KBM-7 (cell line): ENCODE measurements at regions not wholly inside any gene's neighbourhood (a gene's known extent, or its start where the extent isn't known, plus 50 kb on each side); places are given as distances from the start of the nearest gene placed in this dataset.

Experiments used
- DNase-seq: peaks from one replicate; pipeline ENCODE4 v3.0.0-alpha.2; 2015
- in situ Hi-C: fragments of 300-500 bp; cut with MboI; formaldehyde crosslinking; loops from 2 replicates; pipeline ENCODE4 v1.14.3; 2020; ENCODE audit warnings: low sequenced_read_pairs, low pct_unique_long_range_greater_than_20kb, mixed read lengths

DNA sequence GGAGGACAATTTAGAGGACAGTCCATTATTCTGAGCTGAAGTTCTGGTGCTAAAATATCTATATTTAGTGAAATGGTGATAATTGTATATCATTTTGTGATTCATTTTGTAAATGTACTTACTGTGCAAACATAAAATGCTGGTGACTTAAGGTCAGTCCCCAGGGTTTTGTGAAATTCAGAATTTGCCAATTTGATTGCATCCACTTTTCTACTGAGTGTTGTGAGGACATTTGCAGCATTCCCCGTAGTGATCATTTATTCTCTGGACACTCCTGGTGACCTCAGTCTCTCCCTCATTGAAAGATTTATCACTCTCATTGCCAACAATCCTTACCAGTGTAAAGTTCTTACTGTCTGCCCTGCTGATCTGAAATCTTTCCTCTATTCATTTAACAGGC lies 98.2 kb downstream of the SOCS6 start:
- in situ Hi-C loops = no loop called here
- DNase-seq = no peak

DNA sequence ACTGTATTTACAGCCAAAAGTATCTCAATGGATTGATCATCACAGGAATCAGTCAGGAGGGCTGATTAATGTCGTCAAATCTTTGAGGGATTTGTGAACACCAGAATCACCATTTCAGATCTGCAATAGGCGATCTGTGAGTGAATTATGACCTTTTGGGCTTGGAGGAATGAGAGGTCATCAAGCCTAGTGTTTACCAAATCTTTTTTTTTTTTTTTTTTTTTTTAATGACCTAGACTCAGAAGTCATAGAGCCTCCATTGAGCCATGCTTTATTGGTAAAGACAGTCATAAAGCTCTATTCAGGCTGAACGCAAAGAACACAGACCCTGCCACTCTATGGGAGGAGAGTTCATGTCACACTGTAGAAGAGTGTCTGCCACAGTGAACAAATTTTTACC lies 97.7 kb downstream of the SOCS6 start:
- DNase-seq = no peak
- in situ Hi-C loops = no loop called here

DNA sequence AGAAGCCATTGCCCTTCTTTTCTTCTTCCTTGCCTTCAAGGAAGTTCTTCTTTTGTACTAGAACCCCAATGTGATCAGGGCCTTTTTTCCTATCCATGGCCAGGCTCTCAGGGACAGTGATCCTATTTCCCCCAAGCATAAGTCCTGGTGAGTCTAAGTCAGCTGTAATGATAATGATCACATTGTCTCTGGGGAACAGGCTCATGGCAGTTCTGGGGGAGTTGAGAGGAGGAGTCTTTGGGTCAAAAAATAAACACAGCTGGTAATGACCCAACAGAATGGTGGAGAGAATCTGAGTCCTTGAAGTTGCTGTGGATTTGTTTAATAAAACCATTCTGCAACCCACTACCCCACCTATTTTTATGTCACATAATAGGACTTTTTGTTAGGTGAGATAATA lies 96.6 kb downstream of the SOCS6 start:
- DNase-seq = no peak
- in situ Hi-C loops = no loop called here

DNA sequence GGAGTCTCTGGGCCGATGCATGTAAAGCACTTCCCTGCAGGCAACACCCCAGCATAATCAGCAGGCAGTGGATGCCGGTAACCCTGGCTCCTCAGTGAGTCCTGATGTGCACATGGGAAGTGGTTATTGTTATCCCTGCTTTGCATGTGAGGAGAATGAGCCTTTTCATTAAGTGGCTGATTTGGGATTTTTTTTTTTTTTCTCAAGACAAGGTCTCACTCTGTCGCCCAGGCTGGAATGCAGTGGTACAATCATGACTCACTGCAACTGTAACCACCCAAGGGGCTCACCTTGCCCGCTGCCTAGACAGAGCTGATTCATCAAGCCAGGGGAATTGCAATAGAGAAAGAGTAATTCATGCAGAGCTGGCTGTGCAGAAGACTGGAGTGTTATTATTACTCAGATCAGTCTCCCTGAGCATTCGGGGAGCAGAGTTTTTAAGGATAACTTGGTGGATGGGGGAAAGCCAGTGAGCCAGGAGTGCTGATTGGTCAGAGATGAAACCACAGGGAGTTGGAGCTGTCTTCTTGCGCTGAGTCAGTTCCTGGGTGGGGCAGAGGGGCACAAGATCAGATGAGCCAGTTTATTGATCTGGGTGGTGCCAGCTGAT lies 95.4 kb downstream of the SOCS6 start:
- in situ Hi-C loops = no loop called here

DNA sequence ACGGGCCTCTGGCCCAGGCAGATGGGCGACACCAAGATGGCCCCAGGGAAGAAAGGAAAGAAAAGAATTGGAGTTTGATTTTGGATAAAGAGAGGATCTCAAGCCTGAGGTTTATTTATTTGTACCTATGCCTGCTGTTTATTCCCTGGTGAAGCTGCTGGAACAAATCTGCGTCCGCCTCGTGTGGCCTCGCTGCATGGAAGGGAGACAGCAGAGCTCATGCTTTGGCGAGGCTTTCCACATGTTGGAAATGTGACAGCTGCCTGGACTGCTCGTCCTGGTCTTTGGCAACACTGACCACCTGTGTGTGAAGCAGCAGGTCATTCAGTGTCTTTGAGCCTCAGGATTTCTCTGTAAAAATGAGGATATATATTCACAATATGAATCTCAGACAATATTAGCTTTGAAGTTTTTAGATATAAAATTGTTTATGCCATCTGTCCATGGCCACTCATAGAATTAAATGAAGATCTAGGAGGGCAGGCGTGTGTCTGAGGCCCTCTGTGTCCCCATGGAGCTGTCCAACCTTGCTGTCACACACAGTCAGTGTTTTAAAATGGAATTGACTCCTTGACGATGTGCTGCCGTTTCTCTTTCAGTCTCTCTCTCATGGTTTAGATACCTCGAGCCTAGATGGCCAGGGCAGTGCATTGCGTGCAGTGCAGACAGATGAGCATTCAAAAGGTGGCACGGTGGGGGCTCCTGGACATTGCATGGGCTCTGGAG lies 94.3 kb downstream of the SOCS6 start:
- no peak for DNase-seq
- in situ Hi-C loops = no loop called here

More for the DNA sequence above, 95.4 kb downstream of the SOCS6 start:
- DNase-seq = no peak

DNA sequence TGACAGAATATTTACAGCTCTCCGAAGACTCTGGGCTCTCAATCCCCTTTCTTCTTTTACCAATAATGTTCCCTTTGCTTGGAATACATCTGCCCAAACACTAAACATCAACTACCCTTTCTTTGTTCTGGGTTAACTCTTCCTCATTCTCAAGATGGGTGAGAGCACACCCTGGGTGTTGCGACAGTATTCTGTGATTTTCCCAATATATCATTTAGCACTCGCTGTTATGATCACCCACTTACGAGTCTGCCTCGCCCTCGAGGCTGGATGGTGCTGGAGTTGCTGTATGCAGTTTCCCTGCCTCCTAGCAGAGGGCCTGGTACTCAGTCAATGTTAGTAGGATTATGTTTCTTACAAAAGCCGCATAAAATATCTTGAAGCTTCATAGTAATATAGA lies 93.2 kb downstream of the SOCS6 start:
- in situ Hi-C loops = no loop called here
- DNase-seq = no peak

DNA sequence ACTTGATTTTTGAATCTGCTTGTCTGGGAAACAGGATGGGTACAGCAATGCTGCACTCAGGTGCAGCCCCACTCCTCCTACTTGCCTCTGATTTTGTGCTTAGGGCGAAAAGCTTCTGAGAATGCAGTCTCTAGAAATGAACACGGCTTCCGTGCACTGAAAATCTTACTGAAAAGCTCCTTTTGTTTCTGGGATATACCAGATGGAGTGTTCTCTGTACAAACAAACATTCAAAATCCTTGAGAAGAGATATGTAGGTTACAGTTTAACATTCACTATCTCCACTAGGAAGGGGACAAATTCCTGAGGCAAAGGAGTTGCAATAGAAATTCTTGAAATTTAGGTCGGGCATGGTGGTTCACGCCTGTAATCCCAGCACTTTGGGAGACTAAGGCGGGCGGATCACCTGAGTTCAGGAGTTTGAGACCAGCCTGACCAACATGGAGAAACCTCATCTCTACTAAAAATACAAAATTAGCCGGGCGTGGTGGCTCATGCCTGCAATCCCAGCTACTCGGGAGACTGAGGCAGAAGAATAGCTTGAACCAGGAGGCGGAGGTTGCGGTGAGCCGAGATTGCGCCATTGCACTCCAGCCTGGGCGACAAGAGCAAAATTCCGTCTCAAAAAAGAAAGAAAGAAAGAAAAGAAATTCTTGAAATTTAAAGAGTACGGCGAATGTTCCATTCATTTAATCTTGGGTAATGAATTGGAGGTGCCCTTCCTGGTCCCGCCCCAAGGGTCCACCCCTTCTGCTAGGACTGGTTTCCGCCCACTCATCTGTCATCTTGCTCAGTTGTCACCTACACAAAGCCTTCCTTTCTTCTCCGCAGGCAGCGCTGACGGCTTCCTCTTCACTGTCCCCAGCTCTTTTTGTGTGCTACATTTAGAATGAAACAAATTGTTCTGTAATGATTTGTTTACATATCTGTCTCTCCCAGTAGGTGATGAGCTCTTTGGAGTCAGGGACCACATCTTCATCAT lies 92.4 kb downstream of the SOCS6 start:
- DNase-seq = peak; percentile 28
- in situ Hi-C loops = no loop called here
